Stimulated activated CD4-positive, alpha-beta T cell treated with anti-CD3 and anti-CD28 coated beads, Interleukin-12 subunit alpha, Interleukin-12 subunit beta, amount 100 ng/mL, for 24 hours (primary cell): ENCODE measurements at regions not wholly inside any gene's neighbourhood (a gene's known extent, or its start where the extent isn't known, plus 50 kb on each side); places are given as distances from the start of the nearest gene placed in this dataset.

Source experiments
- DNase-seq, 2 experiments: peaks; one replicate each; pipeline ENCODE4 v3.0.0-alpha.2; 2020; ENCODE audit warnings: low read depth in 2 of 2

- DNase-seq = no peak
Measured at GRCh38 chr7:117929237-117929636, 56.0 kb upstream of the CTTNBP2 start.

- DNase-seq = no peak
Measured at GRCh38 chr7:117931314-117931713, 58.1 kb upstream of the CTTNBP2 start.

GRCh38 chr7:117937049-117937752 is 64.0 kb upstream of the CTTNBP2 start:
- DNase-seq = no peak

- DNase-seq = no peak
Measured at GRCh38 chr7:117937753-117938483, 64.7 kb upstream of the CTTNBP2 start.

GRCh38 chr7:117941138-117941810 is 68.0 kb upstream of the CTTNBP2 start:
- no peak for DNase-seq

GRCh38 chr7:117942780-117943179 is 69.5 kb upstream of the CTTNBP2 start:
- no peak for DNase-seq

- no peak for DNase-seq
Measured at GRCh38 chr7:117944886-117945285, 71.6 kb upstream of the CTTNBP2 start.

GRCh38 chr7:117946151-117946633 is 73.0 kb upstream of the CTTNBP2 start:
- no peak for DNase-seq

GRCh38 chr7:117949232-117949631 is 76.0 kb upstream of the CTTNBP2 start:
- no peak for DNase-seq

GRCh38 chr7:117950601-117951260 is 77.5 kb upstream of the CTTNBP2 start:
- DNase-seq = no peak

GRCh38 chr7:117951285-117951684 is 78.0 kb upstream of the CTTNBP2 start:
- DNase-seq = no peak

GRCh38 chr7:117951691-117952280 is 78.5 kb upstream of the CTTNBP2 start:
- DNase-seq = no peak

- DNase-seq = no peak
Measured at GRCh38 chr7:117955046-117955445, 81.8 kb upstream of the CTTNBP2 start.

- DNase-seq = no peak
Measured at GRCh38 chr7:117960351-117960750, 87.1 kb upstream of the CTTNBP2 start.

GRCh38 chr7:117961235-117961634 is 88.0 kb upstream of the CTTNBP2 start:
- no peak for DNase-seq

GRCh38 chr7:117962366-117962994 is 89.2 kb upstream of the CTTNBP2 start:
- no peak for DNase-seq

GRCh38 chr7:117963264-117964197 is 90.3 kb upstream of the CTTNBP2 start:
- DNase-seq = no peak

- DNase-seq = no peak
Measured at GRCh38 chr7:117970801-117971200, 97.6 kb upstream of the CTTNBP2 start.

- no peak for DNase-seq
Measured at GRCh38 chr7:117971556-117972244, 98.5 kb upstream of the CTTNBP2 start.

- DNase-seq = no peak
Measured at GRCh38 chr7:117972606-117973005, 99.4 kb upstream of the CTTNBP2 start.
